D721Med (cell line): ENCODE measurements at regions not wholly inside any gene's neighbourhood (a gene's known extent, or its start where the extent isn't known, plus 50 kb on each side); places are given as distances from the start of the nearest gene placed in this dataset.

ENCODE experiments used
- DNase-seq: peaks from one replicate; pipeline ENCODE4 v3.0.0; 2011; ENCODE audit warnings: low spot score; ENCODE audit not compliant: insufficient read length
- FAIRE-seq: peaks from 2 replicates; lab custom pipeline; 2011; peaks lifted over from hg19 to GRCh38; lab: Jason Lieb, UNC
- CTCF ChIP-seq: IDR thresholded peaks from 2 replicates; pipeline ENCODE4 v1.5.1; 2012; ENCODE audit warnings: mild to moderate bottlenecking, control low read depth; ENCODE audit not compliant: insufficient read depth; ENCODE audit errors: missing control alignments

- no peak for DNase-seq
- TF ChIP-seq CTCF = no peak
- FAIRE-seq = no peak
These were observed 93.8 kb upstream of the MBOAT2 start for GRCh38 chr2:9097239-9097638.

GRCh38 chr2:9096761-9097160 lies 93.3 kb upstream of the MBOAT2 start:
- TF ChIP-seq CTCF = no peak
- DNase-seq = no peak
- FAIRE-seq = no peak

- no peak for DNase-seq
- TF ChIP-seq CTCF = no peak
- no peak for FAIRE-seq
These were observed 92.2 kb upstream of the MBOAT2 start for GRCh38 chr2:9095690-9096089.

GRCh38 chr2:9095226-9095625 lies 91.7 kb upstream of the MBOAT2 start:
- FAIRE-seq (no peak), DNase-seq (no peak)
- TF ChIP-seq CTCF = no peak

GRCh38 chr2:9094117-9094516 lies 90.6 kb upstream of the MBOAT2 start:
- no peak for FAIRE-seq
- no peak for TF ChIP-seq CTCF
- no peak for DNase-seq

- no peak for FAIRE-seq
- DNase-seq = no peak
- TF ChIP-seq CTCF = no peak
These were observed 89.8 kb upstream of the MBOAT2 start for GRCh38 chr2:9093324-9093723.

- no peak for FAIRE-seq
- TF ChIP-seq CTCF = no peak
- DNase-seq = no peak
These were observed 89.1 kb upstream of the MBOAT2 start for GRCh38 chr2:9092383-9093282.
